Uterus (tissue), 3 donors: ENCODE measurements at regions not wholly inside any gene's neighbourhood (a gene's known extent, or its start where the extent isn't known, plus 50 kb on each side); places are given as distances from the start of the nearest gene placed in this dataset.
"Not testable (repeated sequence)": the region's sequence is repeated elsewhere in the genome, so short reads cannot be mapped to it uniquely, and the experiment has no call there.

Experiments
- DNase-seq, 2 donors: peaks; one replicate each; pipeline ENCODE4 v3.0.0-alpha.2; 2019 to 2020
- H3K27ac ChIP-seq, 2 donors: fragments of 200-600 bp; sonication (generic); 1 replicate in 1 of 2; 2 replicates in 1 of 2; pipeline ENCODE4 v1.5.1; 2016 to 2018
- H3K27me3 ChIP-seq, 2 donors: fragments of 200-600 bp; sonication (generic); one replicate each; pipeline ENCODE4 v1.5.1; 2018 to 2019; ENCODE audit warnings: control low read depth in 1 of 2
- H3K36me3 ChIP-seq, 2 donors: fragments of 200-600 bp; sonication (generic); one replicate each; pipeline ENCODE4 v1.5.1; 2019; ENCODE audit warnings: control low read depth in 1 of 2
- H3K4me1 ChIP-seq, 2 donors: fragments of 200-600 bp; sonication (generic); one replicate each; pipeline ENCODE4 v1.5.1; 2018 to 2019; ENCODE audit warnings: control low read depth in 1 of 2
- H3K4me3 ChIP-seq, 2 donors: fragments of 200-600 bp; sonication (generic); 1 replicate in 1 of 2; 2 replicates in 1 of 2; pipeline ENCODE4 v1.5.1; 2018 to 2019; ENCODE audit warnings: mild to moderate bottlenecking in 1 of 2
- H3K9me3 ChIP-seq, 2 donors: fragments of 200-600 bp; sonication (generic); one replicate each; pipeline ENCODE4 v1.5.1; 2019; ENCODE audit warnings: control low read depth in 1 of 2
- CTCF ChIP-seq, 4 experiments: fragments of 200-600 bp in 2 of 4; fragments of 450-650 bp in 2 of 4; sonication (generic) in 2 of 4; IDR thresholded peaks; one replicate each; pipeline ENCODE4 v1.5.1; 2016 to 2019; ENCODE audit warnings: antibody characterized with exemption in 4 of 4, mild to moderate bottlenecking in 2 of 4, moderate library complexity in 1 of 4
- POLR2A ChIP-seq, 2 donors: fragments of 450-650 bp; IDR thresholded peaks; one replicate each; pipeline ENCODE4 v1.6.1; 2016; ENCODE audit warnings: antibody characterized with exemption in 2 of 2, mild to moderate bottlenecking in 1 of 2, moderate library complexity in 1 of 2
- intact Hi-C: fragments of 100-400 bp; cut with DNase I; formaldehyde crosslinking; loops from one replicate; pipeline ENCODE4 v1.15.1; 2023; ENCODE audit warnings: low total_unique reads
- donor health status: DM: yes; HTN: yes; CAD: no.

GRCh38 chr6:78251931-78252330 is 599.1 kb downstream of the MEI4 start:
- DNase-seq, result no peak
- Histone ChIP-seq H3K9me3 (no peaks in the 10 kb centered on the region), H3K27me3 (no peaks in the 10 kb centered on the region), H3K4me3 (no peak overlapping the region), H3K27ac (no peak overlapping the region), H3K36me3 (no peaks in the 10 kb centered on the region), H3K4me1 (no peaks in the 10 kb centered on the region)
- intact Hi-C loops, result no loop called here
- TF ChIP-seq POLR2A (IDR thresholded peaks at IDR 0.05) (no peak), CTCF (IDR thresholded peaks at IDR 0.05) (no peak)

- DNase-seq, result no peak
- Histone ChIP-seq H3K9me3 (no peaks in the 10 kb centered on the region), H3K4me1 (no peaks in the 10 kb centered on the region), H3K27ac (no peak overlapping the region), H3K27me3 (no peaks in the 10 kb centered on the region), H3K4me3 (no peak overlapping the region), H3K36me3 (no peaks in the 10 kb centered on the region)
- TF ChIP-seq CTCF (IDR thresholded peaks at IDR 0.05) (no peak), POLR2A (IDR thresholded peaks at IDR 0.05) (no peak)
- intact Hi-C loops, result no loop called here
Observed at GRCh38 chr6:78253618-78254017, 600.8 kb downstream of the MEI4 start.

- no peak for DNase-seq
- H3K9me3 ChIP-seq, result no peaks in the 10 kb centered on the region
- H3K36me3 ChIP-seq, result no peaks in the 10 kb centered on the region
- H3K27me3 ChIP-seq, result no peaks in the 10 kb centered on the region
- H3K4me1 ChIP-seq, result no peaks in the 10 kb centered on the region
- TF ChIP-seq POLR2A (IDR thresholded peaks at IDR 0.05) (no peak), CTCF (IDR thresholded peaks at IDR 0.05) (no peak)
- intact Hi-C loops, result no loop called here
- H3K4me3 ChIP-seq, result no peak overlapping the region
- no peak overlapping the region for H3K27ac ChIP-seq
Observed at GRCh38 chr6:78259935-78260334, 607.1 kb downstream of the MEI4 start.

GRCh38 chr6:78260427-78260826 is 606.9 kb upstream of the IRAK1BP1 start:
- intact Hi-C loops, H3K4me3 ChIP-seq, H3K9me3 ChIP-seq, H3K27me3 ChIP-seq, H3K36me3 ChIP-seq, H3K4me1 ChIP-seq, H3K27ac ChIP-seq, DNase-seq: not testable (repeated sequence)

- H3K4me1 ChIP-seq, result no peaks in the 10 kb centered on the region
- intact Hi-C loops, result no loop called here
Observed at GRCh38 chr6:78268591-78269452, 598.5 kb upstream of the IRAK1BP1 start.

More at GRCh38 chr6:78268591-78269452, 598.5 kb upstream of the IRAK1BP1 start:
- Histone ChIP-seq H3K27me3 (no peaks in the 10 kb centered on the region), H3K36me3 (no peaks in the 10 kb centered on the region), H3K4me3 (no peak overlapping the region), H3K9me3 (no peaks in the 10 kb centered on the region), H3K27ac (no peak overlapping the region)
- TF ChIP-seq POLR2A (IDR thresholded peaks at IDR 0.05) (no peak), CTCF (IDR thresholded peaks at IDR 0.05) (no peak)
- no peak for DNase-seq
